Cardiac muscle cell (in vitro differentiated cells and primary cell): ENCODE measurements at regions not wholly inside any gene's neighbourhood (a gene's known extent, or its start where the extent isn't known, plus 50 kb on each side); places are given as distances from the start of the nearest gene placed in this dataset.

ENCODE experiments used
- DNase-seq, 2 donors: peaks; one replicate each; pipeline versions ENCODE4 v3.0.0 to v3.0.0-alpha.2; 2010 to 2017; ENCODE audit warnings: low read depth in 1 of 2, low spot score in 1 of 2
- H3K27ac ChIP-seq: fragments of 200-600 bp; sonication (generic); 2 replicates; pipeline ENCODE4 v1.5.1; 2016
- H3K27me3 ChIP-seq: fragments of 200-600 bp; sonication (generic); 2 replicates; pipeline ENCODE4 v1.6.0; 2016; ENCODE audit warnings: control low read depth
- H3K36me3 ChIP-seq: fragments of 200-600 bp; sonication (generic); 2 replicates; pipeline ENCODE4 v1.5.1; 2016; ENCODE audit warnings: control low read depth
- H3K4me1 ChIP-seq: fragments of 200-600 bp; sonication (generic); 2 replicates; pipeline ENCODE4 v1.8.1; 2017; ENCODE audit warnings: low read depth, mild to moderate bottlenecking, mixed run types
- H3K4me3 ChIP-seq: fragments of 200-600 bp; sonication (generic); 2 replicates; pipeline ENCODE4 v1.5.1; 2016; ENCODE audit warnings: mild to moderate bottlenecking
- H3K9me3 ChIP-seq: fragments of 200-600 bp; sonication (generic); 2 replicates; pipeline ENCODE4 v1.5.1; 2017; ENCODE audit warnings: low read depth, mild to moderate bottlenecking, control low read depth
- TF ChIP-seq, protein P1 (sequence below): IDR thresholded peaks from 2 replicates; pipeline ENCODE4 v1.5.1; 2012; ENCODE audit warnings: low read depth, mild to moderate bottlenecking, low read length

- Histone ChIP-seq H3K4me1 (peaks cover 19% of the 10 kb centered on the region), H3K27me3 (no peaks in the 10 kb centered on the region), H3K4me3 (no peak overlapping the region), H3K27ac (peak overlapping the region; percentile 33), H3K9me3 (no peaks in the 10 kb centered on the region), H3K36me3 (no peaks in the 10 kb centered on the region)
- TF ChIP-seq, protein P1, sequence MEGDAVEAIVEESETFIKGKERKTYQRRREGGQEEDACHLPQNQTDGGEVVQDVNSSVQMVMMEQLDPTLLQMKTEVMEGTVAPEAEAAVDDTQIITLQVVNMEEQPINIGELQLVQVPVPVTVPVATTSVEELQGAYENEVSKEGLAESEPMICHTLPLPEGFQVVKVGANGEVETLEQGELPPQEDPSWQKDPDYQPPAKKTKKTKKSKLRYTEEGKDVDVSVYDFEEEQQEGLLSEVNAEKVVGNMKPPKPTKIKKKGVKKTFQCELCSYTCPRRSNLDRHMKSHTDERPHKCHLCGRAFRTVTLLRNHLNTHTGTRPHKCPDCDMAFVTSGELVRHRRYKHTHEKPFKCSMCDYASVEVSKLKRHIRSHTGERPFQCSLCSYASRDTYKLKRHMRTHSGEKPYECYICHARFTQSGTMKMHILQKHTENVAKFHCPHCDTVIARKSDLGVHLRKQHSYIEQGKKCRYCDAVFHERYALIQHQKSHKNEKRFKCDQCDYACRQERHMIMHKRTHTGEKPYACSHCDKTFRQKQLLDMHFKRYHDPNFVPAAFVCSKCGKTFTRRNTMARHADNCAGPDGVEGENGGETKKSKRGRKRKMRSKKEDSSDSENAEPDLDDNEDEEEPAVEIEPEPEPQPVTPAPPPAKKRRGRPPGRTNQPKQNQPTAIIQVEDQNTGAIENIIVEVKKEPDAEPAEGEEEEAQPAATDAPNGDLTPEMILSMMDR, result no peak
- no peak for DNase-seq
Observed at GRCh38 chr5:124922255-124922975, 176.0 kb upstream of the ZNF608 start.

- H3K4me3 ChIP-seq, result no peak overlapping the region
- DNase-seq, result peak; percentile 25 to 50
- no peaks in the 10 kb centered on the region for H3K9me3 ChIP-seq
- H3K36me3 ChIP-seq, result no peaks in the 10 kb centered on the region
- peak overlapping the region; percentile 33 for H3K27ac ChIP-seq
- H3K4me1 ChIP-seq, result peaks cover 19% of the 10 kb centered on the region
- TF ChIP-seq, protein P1, result no peak
- H3K27me3 ChIP-seq, result no peaks in the 10 kb centered on the region
Observed at GRCh38 chr5:124923131-124923530, 176.7 kb upstream of the ZNF608 start.

DNA sequence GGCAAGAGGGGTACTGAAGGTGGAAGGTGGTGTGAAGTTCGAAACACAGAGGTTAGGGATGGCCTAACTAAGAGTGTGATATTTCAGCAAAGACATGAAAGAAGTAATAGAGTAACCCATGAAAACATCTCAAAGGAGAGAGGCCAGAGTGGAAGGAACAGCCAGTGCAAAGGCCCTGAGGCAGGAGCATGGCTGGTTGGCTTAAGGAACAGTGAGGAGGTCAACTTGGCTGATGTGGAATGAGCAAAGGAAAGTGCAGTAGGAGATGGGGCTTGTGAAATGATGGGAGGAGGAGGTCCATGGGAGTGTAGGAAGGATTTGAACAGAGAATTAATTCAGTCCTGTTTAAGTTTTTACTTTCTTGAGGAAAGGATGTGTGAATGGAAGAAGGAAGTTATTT lies 178.3 kb upstream of the ZNF608 start:
- Histone ChIP-seq H3K27me3 (no peaks in the 10 kb centered on the region), H3K36me3 (no peaks in the 10 kb centered on the region), H3K4me3 (no peak overlapping the region), H3K4me1 (peaks cover 19% of the 10 kb centered on the region), H3K9me3 (no peaks in the 10 kb centered on the region), H3K27ac (no peak overlapping the region)
- no peak for DNase-seq
- TF ChIP-seq, protein P1, result no peak

- peaks cover 5% of the 10 kb centered on the region for H3K4me1 ChIP-seq
- peak in 1 of 2 donors; percentile 63 for DNase-seq
- H3K27me3 ChIP-seq, result no peaks in the 10 kb centered on the region
- TF ChIP-seq, protein P1, result no peak
- no peak overlapping the region for H3K4me3 ChIP-seq
- no peaks in the 10 kb centered on the region for H3K9me3 ChIP-seq
- no peak overlapping the region for H3K27ac ChIP-seq
- no peaks in the 10 kb centered on the region for H3K36me3 ChIP-seq
Observed at GRCh38 chr5:124927735-124928134, 181.3 kb upstream of the ZNF608 start.

- H3K9me3 ChIP-seq, result no peaks in the 10 kb centered on the region
- H3K4me1 ChIP-seq, result no peaks in the 10 kb centered on the region
- H3K36me3 ChIP-seq, result no peaks in the 10 kb centered on the region
- TF ChIP-seq, protein P1, result no peak
- no peak overlapping the region for H3K4me3 ChIP-seq
- no peak overlapping the region for H3K27ac ChIP-seq
- no peaks in the 10 kb centered on the region for H3K27me3 ChIP-seq
- no peak for DNase-seq
Observed at GRCh38 chr5:124929000-124929399, 182.6 kb upstream of the ZNF608 start.
